ENCODE measurements at regions not wholly inside any gene's neighbourhood (a gene's known extent, or its start where the extent isn't known, plus 50 kb on each side); places are given as distances from the start of the nearest gene placed in this dataset.
"Not testable (repeated sequence)": the region's sequence is repeated elsewhere in the genome, so short reads cannot be mapped to it uniquely, and the experiment has no call there.

GRCh38 chr16:52976539-52977167, 76.0 kb downstream of the CHD9NB start:
- DNase-seq = peak; percentile 6

- no peak for DNase-seq
These were observed 85.0 kb downstream of the CHD9NB start for GRCh38 chr16:52967744-52968143.

DNA sequence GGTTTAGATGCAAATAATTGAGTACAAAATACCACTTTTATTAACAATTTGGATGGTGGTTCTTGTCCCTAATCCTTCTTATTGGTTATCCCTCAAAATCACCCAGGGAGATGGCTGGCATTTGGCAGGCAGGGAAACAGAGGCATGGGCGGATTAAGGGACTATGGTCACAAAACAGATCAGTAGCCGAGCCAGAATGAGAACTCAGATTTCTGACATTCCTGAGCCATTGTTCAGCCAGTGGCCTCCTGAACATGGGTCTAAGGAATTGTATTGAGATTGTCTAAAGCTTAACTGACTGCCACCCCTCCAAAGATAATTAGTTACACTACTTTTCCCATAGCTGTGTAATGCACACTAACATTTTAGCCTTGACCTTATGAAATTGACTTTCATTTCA, 88.4 kb downstream of the CHD9NB start:
- DNase-seq = no peak

GRCh38 chr16:52963855-52964242, 88.8 kb downstream of the CHD9NB start:
- DNase-seq = no peak

DNA sequence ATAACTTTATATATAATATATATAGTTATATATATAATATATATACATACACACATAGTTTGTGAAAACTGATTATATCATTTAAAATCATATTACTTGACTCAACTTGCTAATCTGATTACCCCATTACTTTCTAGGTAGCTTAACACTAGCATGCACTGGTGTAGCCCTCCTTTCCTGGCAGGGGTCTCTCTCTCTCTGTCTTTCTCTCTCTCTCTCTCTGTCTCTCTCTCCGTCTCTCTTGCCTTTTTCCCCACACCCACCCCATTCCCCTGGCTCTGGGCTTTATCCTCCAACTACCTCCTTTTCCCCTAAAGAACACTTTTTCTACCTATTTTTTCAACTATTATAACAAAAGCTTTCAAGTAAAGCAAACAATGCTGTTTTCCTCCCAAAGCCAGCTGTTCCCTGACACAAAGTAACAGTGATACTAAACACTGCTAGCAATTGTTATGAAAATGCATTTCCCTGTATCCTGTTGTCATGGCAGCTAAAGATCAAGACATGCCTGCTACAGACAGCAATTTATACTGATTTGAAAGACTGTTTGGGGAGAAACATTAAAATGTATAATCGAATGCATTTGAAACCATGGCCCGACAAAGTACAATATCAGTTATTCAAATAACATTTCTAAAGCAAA, 89.4 kb downstream of the CHD9NB start:
- DNase-seq = no peak

GRCh38 chr16:52958951-52959350, 93.7 kb downstream of the CHD9NB start:
- DNase-seq = no peak

- no peak for DNase-seq
These were observed 95.5 kb downstream of the CHD9NB start for GRCh38 chr16:52957199-52957598.

DNA sequence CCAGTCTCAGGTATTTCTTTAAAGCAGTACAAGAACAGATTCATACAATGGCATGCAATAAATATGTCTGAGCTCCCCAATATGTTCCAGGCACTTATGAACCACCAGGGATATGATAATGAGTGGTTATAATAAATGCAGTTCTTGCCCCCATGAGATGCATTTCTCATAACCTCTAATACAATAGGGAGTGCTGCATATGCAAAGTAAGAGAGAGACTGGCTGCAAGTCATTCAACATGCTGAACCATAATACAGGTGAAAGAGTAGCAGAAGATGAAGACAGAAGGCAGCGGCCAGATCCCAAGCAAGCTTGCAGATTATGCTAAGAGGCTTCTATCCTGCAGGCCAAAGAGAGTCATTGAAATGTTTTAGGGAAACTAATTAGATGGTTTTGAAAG, 96.7 kb downstream of the CHD9NB start:
- no peak for DNase-seq

- no peak for DNase-seq
These were observed 99.5 kb downstream of the CHD9NB start for GRCh38 chr16:52953215-52953614.

DNA sequence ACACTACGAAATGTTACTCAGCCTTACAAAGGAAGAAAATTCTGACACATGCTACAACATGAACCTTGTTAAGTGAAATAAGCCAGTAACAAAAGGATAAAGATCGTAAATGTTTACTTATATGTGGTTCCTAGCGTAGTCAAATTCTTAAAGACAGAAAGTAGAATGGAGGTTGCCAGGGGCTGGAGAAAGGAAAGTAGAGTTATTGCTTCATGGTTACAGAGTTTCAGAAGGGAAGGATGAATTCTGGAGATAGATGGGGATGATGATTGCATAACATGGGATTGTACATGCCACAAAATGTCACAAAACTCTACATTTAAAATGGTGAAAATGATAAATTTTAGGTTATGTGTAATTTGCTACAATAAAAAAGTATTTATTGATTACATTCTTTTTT, 103.8 kb downstream of the CHD9NB start:
- DNase-seq = no peak

DNA sequence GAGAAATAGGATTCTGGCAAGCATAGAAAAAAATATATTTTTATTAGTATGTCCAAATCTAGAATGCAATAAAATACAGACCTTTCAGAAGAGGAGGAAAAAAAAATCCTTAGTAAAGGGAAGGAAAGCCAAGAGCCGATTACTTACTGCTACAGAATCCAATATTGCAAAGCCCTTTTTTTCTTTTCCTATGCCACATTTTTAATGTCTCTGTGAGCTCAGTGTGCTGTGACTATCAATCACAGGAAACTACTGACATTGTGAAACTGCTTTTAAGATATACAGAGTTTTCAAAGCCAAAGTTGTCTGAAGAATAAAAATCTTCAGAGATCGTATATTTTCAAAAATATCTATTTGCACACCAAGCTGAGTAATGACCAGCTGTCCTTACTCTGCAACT, 120.4 kb downstream of the CHD9NB start:
- no peak for DNase-seq

- no peak for DNase-seq
These were observed 123.0 kb downstream of the CHD9NB start for GRCh38 chr16:52929478-52930400.

- DNase-seq = no peak
These were observed 123.7 kb downstream of the CHD9NB start for GRCh38 chr16:52928955-52929354.

GRCh38 chr16:52925143-52925542, 127.6 kb downstream of the CHD9NB start:
- DNase-seq = no peak

DNA sequence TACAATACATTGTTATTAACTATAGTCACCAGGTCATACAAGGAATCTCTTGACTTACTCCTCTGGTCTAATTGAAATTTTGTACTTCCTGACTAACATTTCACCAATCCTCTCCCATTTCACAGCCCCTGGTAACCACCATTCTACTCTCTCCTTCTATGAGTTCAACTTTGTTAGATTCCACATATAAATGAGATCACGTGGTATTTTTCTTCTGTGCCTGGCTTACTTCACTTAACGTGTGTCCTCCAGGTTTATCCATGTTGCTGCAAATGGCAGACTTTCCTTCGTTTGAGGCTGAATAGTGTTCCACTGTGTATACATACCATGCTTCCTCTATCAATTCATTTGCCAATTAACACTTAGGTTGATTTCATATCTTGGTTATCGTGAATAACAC, 128.5 kb downstream of the CHD9NB start:
- no peak for DNase-seq

DNA sequence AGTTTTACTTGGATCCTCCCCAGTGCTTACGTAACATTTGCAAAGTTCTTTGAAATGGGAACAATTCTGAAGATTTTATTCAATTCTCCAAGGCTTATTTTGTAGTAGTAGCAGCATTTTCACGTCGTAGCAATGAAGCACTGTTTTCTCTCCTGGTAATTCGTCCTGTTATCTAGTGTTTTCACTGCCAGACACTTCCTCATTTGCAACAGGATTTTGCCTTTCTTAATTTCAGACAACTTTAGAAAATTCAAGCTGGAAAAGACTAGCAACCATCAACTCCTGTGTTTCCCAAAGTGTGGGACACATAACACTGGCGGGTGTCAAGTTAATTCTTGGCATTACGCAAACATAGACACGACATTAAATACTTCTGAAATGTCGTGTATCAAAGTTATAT, 131.6 kb downstream of the CHD9NB start:
- DNase-seq = no peak

DNA sequence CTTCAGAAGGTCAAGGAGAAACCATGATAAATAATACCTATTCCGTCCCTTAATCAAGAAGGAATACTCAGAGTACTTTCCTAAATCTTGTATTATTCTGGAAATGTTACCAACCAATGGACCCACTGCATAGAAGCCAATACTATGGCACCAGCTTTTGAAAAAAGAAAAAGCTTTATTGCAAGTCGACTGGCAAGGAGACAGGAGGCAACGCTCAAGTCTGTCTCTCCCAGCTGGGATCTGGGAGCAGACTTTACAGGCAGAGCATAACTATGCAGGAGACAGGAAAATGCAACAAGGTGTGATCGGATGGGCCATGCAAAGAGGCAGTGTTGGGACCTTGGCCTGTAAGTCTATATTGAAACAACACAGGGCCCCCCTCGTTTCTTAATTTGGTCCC, 132.4 kb downstream of the CHD9NB start:
- no peak for DNase-seq

GRCh38 chr16:52914428-52914827, 138.3 kb downstream of the CHD9NB start:
- no peak for DNase-seq

DNA sequence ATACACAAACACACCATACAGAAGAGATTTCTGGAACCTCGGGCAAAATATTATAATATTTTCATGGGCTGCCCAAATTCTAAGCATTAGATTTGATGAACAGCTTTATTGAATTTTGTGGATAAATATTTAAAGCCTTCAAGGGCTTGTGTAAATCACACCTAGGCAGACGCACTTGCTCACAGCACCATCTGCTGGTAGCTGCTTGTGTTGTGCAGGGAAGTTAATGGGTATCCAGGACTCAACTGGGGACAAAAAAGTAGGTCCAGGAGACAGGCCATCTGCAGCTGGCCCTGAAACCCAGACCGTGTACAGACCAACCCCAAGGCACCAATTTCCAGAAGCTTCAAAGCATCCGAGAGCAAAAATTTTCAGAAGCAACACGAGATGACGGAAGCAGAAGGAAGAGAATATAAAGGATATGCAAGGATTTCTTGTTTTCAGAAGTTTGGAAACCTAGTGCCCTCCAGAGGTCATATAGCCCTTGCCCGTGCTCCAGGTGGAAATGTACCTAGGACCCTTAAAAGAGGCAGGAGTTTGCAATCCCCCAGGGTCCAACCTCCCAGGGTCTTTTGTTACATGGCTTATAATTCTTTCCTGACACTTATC, 140.0 kb downstream of the CHD9NB start:
- DNase-seq = peak; percentile 10

DNA sequence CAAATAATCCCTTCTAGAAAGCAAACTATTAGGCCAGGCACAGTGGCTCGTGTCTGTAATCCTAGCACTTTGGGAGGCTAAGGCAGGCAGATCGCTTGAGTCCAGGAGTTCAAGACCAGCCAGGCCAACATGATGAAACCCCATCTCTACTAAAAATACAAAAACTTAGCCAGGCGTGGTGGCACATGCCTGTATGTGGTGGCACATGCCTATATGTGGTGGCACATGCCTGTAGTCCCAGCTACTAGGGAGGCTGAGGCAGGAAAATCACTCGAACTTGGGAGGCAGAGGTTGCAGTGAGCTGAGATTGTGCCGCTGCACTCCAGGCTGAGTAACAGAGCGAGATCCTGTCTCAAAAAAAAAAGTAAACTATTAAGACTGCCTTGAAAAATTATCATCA, 144.6 kb downstream of the CHD9NB start:
- DNase-seq = not testable (repeated sequence)

- DNase-seq = no peak
These were observed 146.4 kb downstream of the CHD9NB start for GRCh38 chr16:52906281-52906680.

- no peak for DNase-seq
These were observed 156.1 kb downstream of the CHD9NB start for GRCh38 chr16:52896478-52897164.

GRCh38 chr16:52874042-52874441, 178.7 kb downstream of the CHD9NB start:
- no peak for DNase-seq
